SK-N-MC (cell line): ENCODE measurements at regions not wholly inside any gene's neighbourhood (a gene's known extent, or its start where the extent isn't known, plus 50 kb on each side); places are given as distances from the start of the nearest gene placed in this dataset.

ENCODE experiments used
- DNase-seq: peaks from one replicate; pipeline ENCODE4 v3.0.0-alpha.2; 2011; ENCODE audit warnings: low read depth, low spot score
- H3K27ac ChIP-seq: fragments of 200-600 bp; sonication (generic); 2 replicates; pipeline ENCODE4 v1.5.1; 2016; ENCODE audit warnings: mixed run types
- H3K36me3 ChIP-seq: fragments of 200-600 bp; sonication (generic); 2 replicates; pipeline ENCODE4 v1.6.1; 2017; ENCODE audit warnings: antibody characterized with exemption, low read length, mixed read lengths; ENCODE audit not compliant: insufficient read depth
- H3K4me3 ChIP-seq: fragments of 200-600 bp; sonication (generic); 2 replicates; pipeline ENCODE4 v1.5.1; 2016
- H3K9ac ChIP-seq: fragments of 200-600 bp; sonication (generic); 2 replicates; pipeline ENCODE4 v1.8.0; 2017; ENCODE audit warnings: mixed run types, mixed read lengths; ENCODE audit not compliant: insufficient read length
- H3K9me3 ChIP-seq: fragments of 200-600 bp; sonication (generic); 2 replicates; pipeline ENCODE4 v1.6.1; 2017; ENCODE audit warnings: low read depth, mild to moderate bottlenecking, antibody characterized with exemption, low read length, moderate library complexity, mixed read lengths
- EZH2 ChIP-seq: fragments of 200-600 bp; sonication (generic); IDR thresholded peaks from one replicate; pipeline ENCODE4 v1.6.1; 2017; ENCODE audit warnings: antibody characterized with exemption
- FOXP2 ChIP-seq: optimal IDR thresholded peaks from 2 replicates; pipeline ENCODE3; 2011; ENCODE audit warnings: mild to moderate bottlenecking, moderate library complexity; ENCODE audit not compliant: insufficient read depth; ENCODE audit errors: extremely low read length, control extremely low read depth
- POLR2AphosphoS5 ChIP-seq: IDR thresholded peaks from 2 replicates; pipeline ENCODE4 v1.6.1; 2012; ENCODE audit warnings: mild to moderate bottlenecking, low read depth, low read length, borderline replicate concordance

- Histone ChIP-seq H3K4me3 (no peak overlapping the region), H3K9ac (no peak overlapping the region), H3K27ac (no peak overlapping the region), H3K9me3 (no peaks in the 10 kb centered on the region), H3K36me3 (no peaks in the 10 kb centered on the region)
- TF ChIP-seq EZH2 = no peak
- no peak for TF ChIP-seq POLR2AphosphoS5
- no peak for TF ChIP-seq FOXP2
- DNase-seq = no peak
Observed at GRCh38 chr5:27639005-27639612, 600.7 kb upstream of the CDH9 start.

GRCh38 chr5:27619982-27620381 lies 581.6 kb upstream of the CDH9 start:
- H3K9ac ChIP-seq = no peak overlapping the region
- H3K4me3 ChIP-seq = no peak overlapping the region
- DNase-seq = no peak
- no peak overlapping the region for H3K27ac ChIP-seq
- no peaks in the 10 kb centered on the region for H3K36me3 ChIP-seq
- no peaks in the 10 kb centered on the region for H3K9me3 ChIP-seq
- TF ChIP-seq POLR2AphosphoS5 (no peak), FOXP2 (no peak), EZH2 (no peak)

GRCh38 chr5:27612161-27612560 lies 573.8 kb upstream of the CDH9 start:
- no peak for TF ChIP-seq EZH2
- no peak for TF ChIP-seq POLR2AphosphoS5
- TF ChIP-seq FOXP2 = no peak
- no peaks in the 10 kb centered on the region for H3K9me3 ChIP-seq
- no peak overlapping the region for H3K27ac ChIP-seq
- no peak overlapping the region for H3K9ac ChIP-seq
- H3K36me3 ChIP-seq = no peaks in the 10 kb centered on the region
- DNase-seq = no peak
- H3K4me3 ChIP-seq = no peak overlapping the region

- H3K9ac ChIP-seq = no peak overlapping the region
- no peak for TF ChIP-seq POLR2AphosphoS5
- TF ChIP-seq FOXP2 = no peak
- TF ChIP-seq EZH2 = no peak
- no peak overlapping the region for H3K4me3 ChIP-seq
- no peak overlapping the region for H3K27ac ChIP-seq
- H3K36me3 ChIP-seq = no peaks in the 10 kb centered on the region
- no peak for DNase-seq
- no peaks in the 10 kb centered on the region for H3K9me3 ChIP-seq
Observed at GRCh38 chr5:27608992-27609391, 570.6 kb upstream of the CDH9 start.

DNA sequence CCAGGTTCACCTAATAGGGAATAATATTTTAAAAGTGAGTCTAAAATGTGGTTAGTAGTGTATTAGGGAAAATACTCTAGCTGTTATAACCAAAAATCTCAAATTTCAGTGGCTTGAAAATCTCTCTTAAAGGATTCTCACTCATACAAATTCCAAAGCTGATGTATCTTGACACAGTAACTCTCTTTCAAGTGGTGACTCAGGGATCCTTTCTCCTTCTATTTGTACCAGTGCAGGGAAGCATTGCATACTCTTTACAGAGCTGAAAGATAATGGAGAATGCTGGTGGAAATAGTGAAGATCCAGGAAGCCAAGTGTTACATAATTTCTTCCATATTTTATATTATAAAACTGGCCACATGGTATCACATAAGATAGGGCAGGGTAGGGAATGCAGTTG lies 560.2 kb upstream of the CDH9 start:
- H3K36me3 ChIP-seq = no peaks in the 10 kb centered on the region
- H3K27ac ChIP-seq = no peak overlapping the region
- no peak overlapping the region for H3K4me3 ChIP-seq
- no peak for DNase-seq
- no peaks in the 10 kb centered on the region for H3K9me3 ChIP-seq
- no peak for TF ChIP-seq POLR2AphosphoS5
- TF ChIP-seq EZH2 = no peak
- TF ChIP-seq FOXP2 = no peak
- no peak overlapping the region for H3K9ac ChIP-seq

- Histone ChIP-seq H3K4me3 (no peak overlapping the region), H3K27ac (no peak overlapping the region), H3K36me3 (no peaks in the 10 kb centered on the region), H3K9me3 (no peaks in the 10 kb centered on the region), H3K9ac (no peak overlapping the region)
- TF ChIP-seq EZH2 (no peak), FOXP2 (no peak), POLR2AphosphoS5 (no peak)
- no peak for DNase-seq
Observed at GRCh38 chr5:27594141-27594540, 555.8 kb upstream of the CDH9 start.

DNA sequence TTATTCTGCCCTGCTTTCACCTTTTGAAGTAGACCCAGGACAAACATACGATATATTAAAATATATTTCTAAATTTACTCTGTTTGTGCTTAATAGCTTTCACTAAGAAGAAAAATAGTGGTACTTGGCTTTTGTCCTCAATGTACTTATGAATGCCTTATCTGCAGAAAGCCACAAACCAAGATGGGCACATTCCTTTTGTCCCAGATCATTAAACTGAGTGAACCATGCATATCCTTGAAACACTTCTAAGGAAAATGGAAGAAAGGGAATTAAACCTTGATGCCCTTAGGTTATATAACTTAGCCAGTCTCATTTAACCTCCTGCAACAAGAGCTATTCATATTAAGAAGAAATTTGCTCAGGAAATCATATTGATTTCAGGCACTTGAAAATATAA lies 553.8 kb upstream of the CDH9 start:
- Histone ChIP-seq H3K27ac (no peak overlapping the region), H3K36me3 (no peaks in the 10 kb centered on the region), H3K9ac (no peak overlapping the region), H3K9me3 (no peaks in the 10 kb centered on the region), H3K4me3 (no peak overlapping the region)
- TF ChIP-seq EZH2 = no peak
- TF ChIP-seq POLR2AphosphoS5 = no peak
- TF ChIP-seq FOXP2 = no peak
- peak; percentile 60 for DNase-seq

DNA sequence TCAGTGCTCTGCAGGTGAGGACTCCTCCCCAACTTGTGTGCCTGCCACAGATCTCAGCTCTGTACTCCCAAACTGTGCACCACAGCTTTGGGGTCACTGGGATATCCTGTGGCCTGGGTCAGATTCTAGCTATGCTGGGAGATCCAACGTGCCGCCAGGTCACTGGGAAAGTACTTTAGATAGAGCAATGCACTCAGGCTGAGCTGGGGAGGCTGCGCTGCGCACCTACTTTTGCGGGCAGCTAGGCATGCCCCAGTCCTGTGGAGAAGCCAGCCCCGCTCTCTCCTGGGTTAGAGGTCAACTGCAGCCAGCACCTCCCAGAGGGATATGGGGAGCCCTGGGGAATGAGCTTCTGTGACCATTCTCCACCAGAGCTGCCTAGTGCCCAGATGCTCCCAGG lies 552.1 kb upstream of the CDH9 start:
- Histone ChIP-seq H3K9me3 (no peaks in the 10 kb centered on the region), H3K27ac (no peak overlapping the region), H3K36me3 (no peaks in the 10 kb centered on the region), H3K4me3 (no peak overlapping the region), H3K9ac (no peak overlapping the region)
- TF ChIP-seq POLR2AphosphoS5 (no peak), EZH2 (no peak), FOXP2 (no peak)
- DNase-seq = no peak

DNA sequence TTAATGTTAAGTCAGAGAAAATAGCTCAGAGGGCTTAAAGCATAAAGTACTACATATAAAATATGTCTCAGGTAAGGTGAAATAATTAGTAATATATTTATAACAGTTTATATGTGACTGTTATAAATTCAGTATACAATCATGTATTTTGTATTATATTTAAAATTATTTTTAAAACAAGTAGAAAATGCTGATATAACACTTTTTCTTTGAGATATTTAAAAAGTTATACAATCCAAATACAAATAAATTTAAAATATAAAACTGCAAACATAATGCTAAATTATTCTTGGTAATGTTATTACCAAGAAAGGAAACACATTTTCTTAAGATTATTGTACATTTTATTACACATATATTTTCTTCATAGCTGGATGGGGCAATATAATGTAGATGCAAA lies 539.9 kb upstream of the CDH9 start:
- Histone ChIP-seq H3K9ac (no peak overlapping the region), H3K4me3 (no peak overlapping the region), H3K9me3 (no peaks in the 10 kb centered on the region), H3K27ac (no peak overlapping the region), H3K36me3 (no peaks in the 10 kb centered on the region)
- DNase-seq = no peak
- TF ChIP-seq EZH2 (no peak), FOXP2 (no peak), POLR2AphosphoS5 (no peak)
